IMR-90 (cell line): ENCODE measurements at regions not wholly inside any gene's neighbourhood (a gene's known extent, or its start where the extent isn't known, plus 50 kb on each side); places are given as distances from the start of the nearest gene placed in this dataset.

ENCODE experiments used
- ATAC-seq: fragments of 200-7000 bp; cut with Tn5 transposase; 2 replicates; pipeline ENCODE4 v1.9.1; 2020; ENCODE audit warnings: low read depth, mild to moderate bottlenecking, moderate library complexity
- BruUV-seq: library from RNA; stranded (reverse); fragments of 400-500 nt; replicated peaks from 2 replicates; lab custom pipeline; 2021; lab: Mats Ljungman, UMichigan
- CTCF ChIA-PET: fragments of 300-600 bp; formaldehyde crosslinking; extraction: SDS; loops from one replicate; lab custom pipeline; 2021; ENCODE audit warnings: antibody characterized with exemption; lab: Yijun Ruan, JAX
- POLR2A ChIA-PET: fragments of 300-600 bp; sonication (Branson Sonifier 250); formaldehyde crosslinking; loops from one replicate; lab custom pipeline; 2022; ENCODE audit warnings: antibody characterized with exemption; ENCODE audit not compliant: unreplicated experiment; lab: Charles Lee
- DNase-seq: peaks from one replicate; pipeline ENCODE4 v3.0.0; 2013
- H2AFZ ChIP-seq: replicated peaks from 2 replicates; pipeline ENCODE3; 2013; ENCODE audit warnings: low read length, mild to moderate bottlenecking; ENCODE audit not compliant: poor library complexity
- H2AK5ac ChIP-seq: 2 replicates; pipeline ENCODE4 v1.6.1; 2013; ENCODE audit warnings: low read depth, low read length, inconsistent platforms
- H2AK9ac ChIP-seq: replicated peaks from 2 replicates; pipeline ENCODE3; 2013; ENCODE audit warnings: mild to moderate bottlenecking, low read depth, low read length, moderate library complexity; ENCODE audit not compliant: poor library complexity
- H2BK120ac ChIP-seq: 2 replicates; pipeline ENCODE4 v1.6.1; 2013; ENCODE audit warnings: low read depth, low read length, inconsistent platforms
- H2BK15ac ChIP-seq: 3 replicates; pipeline ENCODE4 v1.6.1; 2013; ENCODE audit warnings: low read depth, low read length, inconsistent platforms
- H2BK20ac ChIP-seq: 2 replicates; pipeline ENCODE4 v1.6.1; 2013; ENCODE audit warnings: low read depth, mild to moderate bottlenecking, inconsistent platforms, low read length, moderate library complexity
- H2BK5ac ChIP-seq: 2 replicates; pipeline ENCODE4 v1.6.1; 2013; ENCODE audit warnings: mild to moderate bottlenecking, low read depth, low read length, inconsistent platforms; ENCODE audit not compliant: poor library complexity, severe bottlenecking
- H3K14ac ChIP-seq: replicated peaks from 2 replicates; pipeline ENCODE4 v1.6.1; 2013; ENCODE audit warnings: low read depth, low read length, inconsistent platforms
- H3K18ac ChIP-seq: 2 replicates; pipeline ENCODE4 v1.6.1; 2013; ENCODE audit warnings: low read depth, low read length, control low read depth
- H3K23ac ChIP-seq: 2 replicates; pipeline ENCODE4 v1.6.1; 2013; ENCODE audit warnings: low read depth, low read length, inconsistent platforms
- H3K27ac ChIP-seq: 2 replicates; pipeline ENCODE4 v1.5.1; 2013; ENCODE audit warnings: mild to moderate bottlenecking, control low read depth, low read length; ENCODE audit not compliant: insufficient read depth
- H3K27me3 ChIP-seq: 2 replicates; pipeline ENCODE4 v1.6.1; 2013; ENCODE audit warnings: low read length; ENCODE audit not compliant: control insufficient read depth, insufficient read depth
- H3K36me3 ChIP-seq: 2 replicates; pipeline ENCODE4 v1.6.1; 2013; ENCODE audit warnings: low read length, mixed read lengths; ENCODE audit not compliant: control insufficient read depth, insufficient read depth
- H3K4ac ChIP-seq: 2 replicates; pipeline ENCODE4 v1.6.1; 2013; ENCODE audit warnings: low read depth, low read length, inconsistent platforms
- H3K4me1 ChIP-seq: 2 replicates; pipeline ENCODE4 v1.6.1; 2013; ENCODE audit warnings: low read length, mixed read lengths; ENCODE audit not compliant: control insufficient read depth, insufficient read depth
- H3K4me2 ChIP-seq: 2 replicates; pipeline ENCODE4 v1.6.1; 2013; ENCODE audit warnings: low read depth, mild to moderate bottlenecking, control low read depth, low read length, moderate library complexity
- H3K4me3 ChIP-seq: 2 replicates; pipeline ENCODE4 v1.5.1; 2013; ENCODE audit warnings: low read depth, mild to moderate bottlenecking, control low read depth, low read length, moderate library complexity; ENCODE audit not compliant: insufficient read depth
- H3K56ac ChIP-seq: 2 replicates; pipeline ENCODE4 v1.6.1; 2013; ENCODE audit warnings: low read length, inconsistent platforms; ENCODE audit not compliant: insufficient read depth; ENCODE audit errors: extremely low read depth
- H3K79me1 ChIP-seq, 2 experiments: 2 replicates each; pipeline ENCODE4 v1.6.1; 2013; ENCODE audit warnings: low read length in 2 of 2, inconsistent platforms in 1 of 2, low read depth in 1 of 2
- H3K9ac ChIP-seq: 2 replicates; pipeline ENCODE4 v1.6.1; 2013; ENCODE audit warnings: low read depth, low read length, control low read depth
- H3K9me1 ChIP-seq: 2 replicates; pipeline ENCODE4 v1.6.1; 2013; ENCODE audit warnings: low read length, inconsistent platforms; ENCODE audit not compliant: insufficient read depth
- H3K9me3 ChIP-seq: 2 replicates; pipeline ENCODE4 v1.6.1; 2013; ENCODE audit warnings: low read length; ENCODE audit not compliant: control insufficient read depth, insufficient read depth
- H4K20me1 ChIP-seq: 2 replicates; pipeline ENCODE4 v1.6.1; 2013; ENCODE audit warnings: low read length, inconsistent platforms; ENCODE audit not compliant: insufficient read depth
- H4K5ac ChIP-seq: 2 replicates; pipeline ENCODE4 v1.6.1; 2013; ENCODE audit warnings: mild to moderate bottlenecking, low read depth, low read length, control low read depth
- H4K8ac ChIP-seq, 2 experiments: 2 replicates each; pipeline ENCODE4 v1.6.1; 2013; ENCODE audit warnings: low read depth in 2 of 2, low read length in 2 of 2, control low read depth in 1 of 2, inconsistent platforms in 1 of 2
- H4K91ac ChIP-seq: 2 replicates; pipeline ENCODE4 v1.6.1; 2013; ENCODE audit warnings: low read depth, low read length, inconsistent platforms; ENCODE audit not compliant: insufficient read depth
- SMC3 ChIP-seq: fragments of 150-350 bp; IDR thresholded peaks from 2 replicates; pipeline ENCODE4 v1.6.1; 2016; ENCODE audit warnings: low read depth, mild to moderate bottlenecking, antibody characterized with exemption, low read length, moderate library complexity
- WGBS, 2 experiments: methylation state at CpG; one replicate each; pipeline versions ENCODE4 v1.1.5 to v1.1.7; 2013; ENCODE audit warnings: missing lambda C conversion rate in 2 of 2; ENCODE audit not compliant: insufficient read length in 1 of 2; ENCODE audit errors: extremely low coverage in 2 of 2; 5-methylcytosine and 5-hydroxymethylcytosine counted together
- dilution Hi-C: fragments of 300-500 bp; cut with HindIII; formaldehyde crosslinking; loops from one replicate; pipeline ENCODE4 v1.14.3; 2018; ENCODE audit warnings: low sequenced_read_pairs; ENCODE audit not compliant: unreplicated experiment
- in situ Hi-C: fragments of 300-500 bp; cut with MboI; formaldehyde crosslinking; loops from 3 replicates; pipeline ENCODE4 v1.14.3; 2019; ENCODE audit warnings: low sequenced_read_pairs, inconsistent platforms, mixed read lengths
- intact Hi-C: fragments of 100-400 bp; cut with micrococcal nuclease; formaldehyde crosslinking; loops from 2 replicates; pipeline ENCODE4 v1.10.0; 2022

GRCh38 chr3:117120014-117120413, 410.4 kb downstream of the TUSC7 start:
- Histone ChIP-seq H4K5ac (no peak overlapping the region), H3K9me3 (no peaks in the 10 kb centered on the region), H3K23ac (no peak overlapping the region), H3K4me3 (no peak overlapping the region), H3K4me1 (peaks cover 2% of the 10 kb centered on the region; the same call in 1 of the 2 replicates), H3K27me3 (no peaks in the 10 kb centered on the region), H2AFZ (no peak overlapping the region), H2AK5ac (no peak overlapping the region), H3K18ac (no peak overlapping the region), H3K4ac (no peak overlapping the region), H2BK120ac (no peak overlapping the region), H3K9me1 (no peaks in the 10 kb centered on the region), H3K14ac (no peak overlapping the region), H3K79me1 (no peaks in the 10 kb centered on the region), H3K27ac (no peak overlapping the region), H2AK9ac (no peak overlapping the region), H4K91ac (no peak overlapping the region), H3K36me3 (no peaks in the 10 kb centered on the region), H3K4me2 (no peak overlapping the region), H3K9ac (no peak overlapping the region), H2BK5ac (no peak overlapping the region), H3K56ac (no peak overlapping the region), H4K20me1 (no peaks in the 10 kb centered on the region), H2BK20ac (no peak overlapping the region), H2BK15ac (no peak overlapping the region), H4K8ac (no peak overlapping the region)
- ATAC-seq, result no peak
- dilution Hi-C loops (no loop called here), intact Hi-C loops (no loop called here), in situ Hi-C loops (no loop called here)
- POLR2A ChIA-PET, result no interaction called here
- no TSS peak for BruUV-seq
- DNase-seq, result no peak
- CTCF ChIA-PET, result no interaction called here
- no CpG with 5 or more reads among the region's 1 CpG for WGBS, 2 experiments
- no peak for TF ChIP-seq SMC3
